ENCODE measurements at regions not wholly inside any gene's neighbourhood (a gene's known extent, or its start where the extent isn't known, plus 50 kb on each side); places are given as distances from the start of the nearest gene placed in this dataset.

- Histone ChIP-seq H3K4me3 (ENCODE audit: low read depth in 1 of 3, low read length in 3 of 3) (no peak overlapping the region), H3K9me3 (ENCODE audit: control insufficient read depth in 4 of 4, low read length in 3 of 4) (no peaks in the 10 kb centered on the region), H3K4me1 (ENCODE audit: control insufficient read depth in 4 of 4, insufficient read depth in 4 of 4, low read length in 3 of 4) (peaks cover 0 to 9% (median 7%) of the 10 kb centered on the region in 4 donors), H3K27me3 (ENCODE audit: control insufficient read depth in 4 of 4, insufficient read depth in 4 of 4, low read length in 3 of 4) (no peaks in the 10 kb centered on the region), H3K27ac (ENCODE audit: low read depth in 1 of 2, low read length in 2 of 2) (no peak overlapping the region), H3K9ac (ENCODE audit: low read depth in 1 of 2, low read length in 2 of 2) (no peak overlapping the region), H3K36me3 (ENCODE audit: control insufficient read depth in 4 of 4, insufficient read depth in 3 of 4, low read depth in 1 of 4, low read length in 3 of 4) (no peaks in the 10 kb centered on the region)
- no peak for TF ChIP-seq JUND (IDR thresholded peaks at IDR 0.05)
- TF ChIP-seq MAX (IDR thresholded peaks at IDR 0.05): no peak
- TF ChIP-seq ATF3 (IDR thresholded peaks at IDR 0.05): no peak
- no peak for TF ChIP-seq RXRA (IDR thresholded peaks at IDR 0.05)
- TF ChIP-seq FOXA1 (IDR thresholded peaks at IDR 0.05): no peak
- no peak for TF ChIP-seq YY1 (IDR thresholded peaks at IDR 0.05)
- TF ChIP-seq SP1 (IDR thresholded peaks at IDR 0.05): no peak
- no peak for TF ChIP-seq REST (IDR thresholded peaks at IDR 0.05)
- no peak for TF ChIP-seq NR2F2 (IDR thresholded peaks at IDR 0.05)
- TF ChIP-seq TAF1 (conservative IDR thresholded peaks at IDR 0.05): no peak
- no peak for TF ChIP-seq CTCF (IDR thresholded peaks at IDR 0.05; ENCODE audit: low read depth, low read length, missing input control)
- no peak for TF ChIP-seq RAD21 (IDR thresholded peaks at IDR 0.05)
- TF ChIP-seq HNF4A (conservative IDR thresholded peaks at IDR 0.05): no peak
- TF ChIP-seq ZBTB33 (IDR thresholded peaks at IDR 0.05): no peak
- no peak for TF ChIP-seq GABPA (IDR thresholded peaks at IDR 0.05 in 1 of 2, conservative IDR thresholded peaks at IDR 0.05 in 1 of 2)
- TF ChIP-seq HNF4G (IDR thresholded peaks at IDR 0.05): no peak
- TF ChIP-seq FOXA2 (IDR thresholded peaks at IDR 0.05): no peak
- TF ChIP-seq EGR1 (IDR thresholded peaks at IDR 0.05; ENCODE audit: low read depth in 2 of 2): no peak
- WGBS: 85% methylated on average over 5 of the region's 5 CpGs
- DNase-seq (ENCODE audit: low spot score): no peak
Measured at GRCh38 chr6:6840831-6841291, 252.3 kb downstream of the LY86 start.

All from liver (tissue), 8 donors.